Activated CD8-positive, alpha-beta memory T cell treated with anti-CD3 and anti-CD28 coated beads, Interleukin-2, amount 50 U/mL, for 1 hour (primary cell): ENCODE measurements at regions not wholly inside any gene's neighbourhood (a gene's known extent, or its start where the extent isn't known, plus 50 kb on each side); places are given as distances from the start of the nearest gene placed in this dataset.
"Not testable (repeated sequence)": the region's sequence is repeated elsewhere in the genome, so short reads cannot be mapped to it uniquely, and the experiment has no call there.

Source experiments
- DNase-seq: peaks from one replicate; pipeline ENCODE4 v3.0.0-alpha.2; 2020; ENCODE audit errors: extremely low read depth

GRCh38 chr3:104360038-104360437, 1006.7 kb upstream of the ALCAM start:
- no peak for DNase-seq

DNA sequence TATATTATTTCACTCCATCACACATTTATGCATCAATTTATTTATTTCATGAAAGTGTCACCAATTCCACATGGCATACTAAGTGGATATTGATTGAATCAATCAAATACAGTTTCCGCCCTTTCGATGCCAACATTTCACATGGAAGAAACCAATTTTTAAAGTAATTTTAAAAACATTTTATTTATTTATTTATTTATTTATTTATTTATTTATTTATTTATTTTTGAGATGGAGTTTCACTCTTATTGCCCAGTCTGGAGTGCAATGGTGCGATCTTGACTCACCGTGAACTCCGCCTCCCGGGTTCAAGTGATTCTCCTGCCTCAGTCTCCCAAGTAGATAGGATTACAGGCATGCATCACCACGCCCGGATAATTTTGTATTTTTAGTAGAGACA, 1005.0 kb upstream of the ALCAM start:
- DNase-seq: not testable (repeated sequence)

DNA sequence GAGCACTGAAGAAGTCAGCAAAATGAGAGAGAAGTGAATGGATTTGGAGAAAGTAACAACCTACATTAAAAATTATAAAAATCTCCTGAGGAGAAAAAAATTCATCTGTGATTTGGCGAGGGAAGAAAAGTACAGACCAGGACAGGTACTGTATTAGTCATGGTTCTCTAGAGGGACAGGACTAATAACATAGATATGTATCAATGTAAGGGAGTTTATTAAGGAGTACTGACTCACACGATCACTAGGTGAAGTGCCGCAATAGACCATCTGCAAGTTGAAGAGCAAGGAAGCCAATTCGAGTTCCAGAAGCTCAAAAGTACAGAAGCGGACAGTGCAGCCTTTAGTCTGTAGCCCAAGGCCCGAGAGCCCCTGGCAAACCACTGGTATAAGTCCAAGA, 1004.4 kb upstream of the ALCAM start:
- DNase-seq: no peak

DNA sequence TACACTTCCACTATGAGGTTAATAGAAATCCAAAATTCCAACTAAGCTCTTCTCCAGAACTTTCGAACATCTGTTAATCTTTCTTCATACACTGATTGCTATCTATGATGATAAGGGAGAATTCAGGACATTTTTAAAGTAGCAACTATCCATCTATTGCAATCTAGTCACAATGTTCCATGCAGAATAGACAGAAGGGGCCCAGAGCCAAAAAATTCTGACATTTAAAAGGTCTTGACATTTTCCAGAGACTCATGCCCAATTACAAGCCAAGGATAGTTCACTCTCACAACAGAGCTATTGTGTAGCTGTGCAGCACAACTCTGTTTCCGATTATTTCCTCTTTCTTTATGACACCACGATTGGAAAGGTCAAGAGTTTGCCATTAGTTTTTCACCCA, 999.7 kb upstream of the ALCAM start:
- DNase-seq: no peak

- no peak for DNase-seq
These were observed 997.9 kb upstream of the ALCAM start for GRCh38 chr3:104368760-104369159.

- DNase-seq: no peak
These were observed 981.3 kb upstream of the ALCAM start for GRCh38 chr3:104385421-104385820.

GRCh38 chr3:104388619-104389018, 978.1 kb upstream of the ALCAM start:
- DNase-seq: no peak

DNA sequence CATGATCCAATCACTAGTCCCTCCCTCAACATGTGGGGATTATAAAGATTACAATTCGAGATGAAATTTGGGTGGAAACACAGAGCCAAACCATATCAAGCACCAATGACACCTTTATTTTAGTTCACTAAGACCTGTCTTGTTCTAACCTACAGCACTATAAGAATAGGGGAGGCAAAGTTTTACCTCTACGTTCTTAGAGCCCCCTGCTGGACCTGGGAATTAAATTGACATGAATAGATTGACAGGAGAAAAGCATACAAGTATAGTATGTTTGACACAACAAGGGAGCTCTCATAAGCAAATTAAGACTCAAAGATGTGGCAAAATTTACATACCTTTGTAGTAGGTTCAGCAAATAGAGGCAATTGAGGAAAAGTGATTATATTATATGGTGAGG, 974.4 kb upstream of the ALCAM start:
- no peak for DNase-seq

GRCh38 chr3:104396974-104397669, 969.6 kb upstream of the ALCAM start:
- DNase-seq: no peak

- DNase-seq: no peak
These were observed 969.0 kb upstream of the ALCAM start for GRCh38 chr3:104397713-104398112.

- no peak for DNase-seq
These were observed 963.8 kb upstream of the ALCAM start for GRCh38 chr3:104402902-104403301.

- DNase-seq: no peak
These were observed 955.0 kb upstream of the ALCAM start for GRCh38 chr3:104411757-104412156.

DNA sequence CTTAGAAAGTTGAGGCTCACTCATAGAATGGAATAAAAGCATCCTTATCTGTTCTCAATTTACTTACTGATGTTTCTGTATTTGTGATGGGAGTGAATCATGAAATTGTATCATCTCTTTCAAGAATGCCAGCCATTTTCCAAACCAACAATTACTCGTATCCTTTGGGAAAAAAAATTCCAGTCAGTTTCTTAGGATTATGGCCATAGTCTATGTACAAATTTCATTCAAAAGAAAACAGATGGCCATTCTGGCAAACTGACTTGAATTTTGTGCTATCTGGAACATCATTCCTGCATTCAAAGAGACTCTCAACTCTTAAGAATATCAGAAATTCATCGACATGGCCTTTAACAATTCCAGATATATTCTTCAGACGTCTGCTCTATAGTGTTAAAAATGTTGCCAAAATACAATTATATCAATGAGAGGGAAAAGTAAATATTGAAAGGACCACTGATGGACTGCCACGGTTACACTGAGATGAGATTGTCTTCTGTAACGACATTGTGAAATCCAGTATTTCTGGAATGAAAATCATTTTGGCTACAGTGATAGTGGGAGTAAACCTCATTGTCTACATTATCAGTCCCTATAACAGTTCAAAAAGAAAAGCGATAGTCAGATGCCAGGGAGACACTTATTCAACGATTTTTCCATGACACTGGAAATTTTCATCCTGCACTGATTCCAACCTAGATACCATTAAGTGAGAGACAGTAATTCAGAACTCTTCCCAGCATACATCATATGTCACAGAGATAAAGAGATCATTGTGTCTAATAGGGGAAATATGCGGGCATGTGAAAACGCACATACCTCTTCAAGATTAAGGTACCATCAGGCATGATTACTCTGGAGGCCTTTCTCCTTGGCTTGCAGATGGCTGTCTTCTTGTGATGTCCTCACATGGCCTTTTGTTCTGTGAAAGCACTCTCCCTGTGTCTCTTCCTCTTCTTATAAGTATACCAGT, 953.8 kb upstream of the ALCAM start:
- DNase-seq: no peak

GRCh38 chr3:104428337-104428925, 938.3 kb upstream of the ALCAM start:
- no peak for DNase-seq

- DNase-seq: no peak
These were observed 937.0 kb upstream of the ALCAM start for GRCh38 chr3:104429727-104430126.

DNA sequence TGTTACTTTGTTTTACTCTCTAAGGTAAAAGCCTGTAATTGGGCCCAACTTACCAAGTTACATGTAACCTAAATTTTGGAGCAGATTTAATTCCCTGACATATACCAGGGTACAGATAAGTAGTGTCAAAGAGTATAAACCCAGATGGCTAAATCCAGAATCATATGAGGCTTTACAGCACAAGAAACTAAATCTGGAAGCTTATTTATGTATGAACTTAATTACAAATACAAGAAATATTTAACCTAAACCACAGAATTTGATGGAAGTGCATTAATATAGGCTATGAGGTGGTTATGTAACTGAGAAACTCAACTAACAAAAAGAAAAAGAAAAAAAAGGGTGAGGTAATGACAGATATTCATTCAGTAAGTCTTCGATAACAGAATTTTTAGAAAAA, 930.2 kb upstream of the ALCAM start:
- DNase-seq: no peak

DNA sequence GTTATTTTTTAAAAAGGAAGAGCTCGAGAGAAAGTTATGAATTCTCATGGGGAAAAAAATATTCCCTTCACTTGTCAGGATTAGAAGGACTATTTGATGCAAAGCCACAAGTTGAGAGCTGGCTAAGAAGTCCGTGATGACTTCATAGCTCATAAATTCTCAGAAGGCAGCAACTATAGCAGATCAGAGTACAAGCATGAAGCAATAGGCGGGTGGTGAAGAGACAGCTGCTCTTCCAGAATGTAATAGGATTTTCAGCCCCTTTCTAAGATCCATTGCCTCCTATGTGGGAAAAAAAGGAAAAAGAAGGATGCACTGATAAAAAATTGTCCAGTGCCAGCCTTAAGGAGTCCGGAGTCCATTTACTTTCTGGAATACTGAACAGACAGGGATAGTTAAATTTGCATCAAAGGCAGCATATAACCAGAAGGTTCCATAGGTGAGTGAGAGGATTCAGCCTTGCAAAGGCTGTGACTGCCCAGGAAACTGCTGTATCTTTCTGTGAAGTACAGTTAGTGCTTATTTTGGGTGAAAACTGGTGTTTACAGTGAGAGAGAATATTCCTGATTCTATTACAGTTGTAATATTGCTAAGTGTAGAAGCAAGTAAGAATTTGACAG, 929.5 kb upstream of the ALCAM start:
- no peak for DNase-seq

DNA sequence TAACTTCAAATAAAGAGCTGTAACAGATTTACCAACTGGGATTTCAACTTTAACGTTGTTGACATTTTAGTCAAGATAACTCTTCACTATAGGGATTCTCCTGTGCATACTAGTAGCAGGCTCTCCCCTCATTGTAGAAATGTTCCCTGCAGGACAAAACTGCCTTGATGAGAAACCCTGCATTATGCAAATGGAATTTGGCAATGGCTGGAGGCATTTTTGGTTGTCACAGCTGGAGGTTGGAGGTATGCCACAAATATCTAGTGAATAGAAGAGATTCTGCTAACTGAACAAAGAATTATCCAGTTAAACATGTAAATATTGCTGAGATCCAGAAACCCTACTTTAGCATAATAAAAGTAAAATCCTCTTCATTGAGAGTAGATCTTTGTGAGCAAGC, 928.8 kb upstream of the ALCAM start:
- DNase-seq: no peak

GRCh38 chr3:104438706-104439105, 928.0 kb upstream of the ALCAM start:
- no peak for DNase-seq

DNA sequence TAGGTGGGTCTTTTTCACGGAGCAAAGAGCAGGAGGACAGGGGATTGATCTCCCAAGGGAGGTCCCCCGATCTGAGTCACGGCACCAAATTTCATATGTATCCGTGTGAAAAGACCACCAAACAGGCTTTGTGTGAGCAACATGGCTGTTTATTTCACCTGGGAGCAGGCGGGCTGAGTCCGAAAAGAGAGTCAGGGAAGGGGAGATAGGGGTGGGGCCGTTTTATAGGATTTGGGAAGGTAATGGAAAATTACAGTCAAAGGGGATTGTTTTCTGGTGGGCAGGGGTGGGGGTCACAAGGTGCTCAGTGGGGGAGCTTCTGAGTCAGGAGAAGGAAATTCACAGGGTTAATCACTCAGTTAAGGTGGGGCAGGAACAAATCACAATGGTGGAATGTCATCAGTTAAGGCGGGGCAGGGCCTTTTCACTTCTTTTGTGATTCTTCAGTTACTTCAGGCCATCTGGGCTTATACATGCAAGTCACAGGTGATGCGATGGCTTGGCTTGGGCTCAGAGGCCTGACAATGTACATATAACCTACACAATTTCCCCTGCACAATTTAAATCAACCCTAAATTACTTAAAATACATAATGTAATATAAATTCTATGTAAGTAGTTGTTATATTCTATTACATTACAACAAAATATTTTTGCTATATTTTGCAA, 921.3 kb upstream of the ALCAM start:
- DNase-seq: not testable (repeated sequence)

DNA sequence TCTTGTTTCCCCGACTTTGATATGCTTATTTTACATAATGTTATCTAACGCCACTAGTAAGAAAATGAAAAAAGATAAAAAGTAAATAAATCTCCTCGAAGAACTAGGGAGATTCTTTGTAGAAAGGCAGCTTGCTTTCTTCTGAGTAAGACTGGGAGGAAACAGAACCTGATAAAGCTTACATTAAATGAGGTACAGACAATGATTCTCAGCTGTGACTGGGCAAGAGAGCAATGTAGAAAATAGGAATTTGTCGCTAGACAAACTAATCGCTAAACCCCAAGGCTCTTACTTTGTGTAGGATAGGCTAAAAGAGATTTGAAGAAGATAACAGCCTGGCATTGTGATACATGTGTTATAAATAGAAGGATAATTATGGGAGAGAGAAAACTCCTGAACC, 919.0 kb upstream of the ALCAM start:
- DNase-seq: no peak

DNA sequence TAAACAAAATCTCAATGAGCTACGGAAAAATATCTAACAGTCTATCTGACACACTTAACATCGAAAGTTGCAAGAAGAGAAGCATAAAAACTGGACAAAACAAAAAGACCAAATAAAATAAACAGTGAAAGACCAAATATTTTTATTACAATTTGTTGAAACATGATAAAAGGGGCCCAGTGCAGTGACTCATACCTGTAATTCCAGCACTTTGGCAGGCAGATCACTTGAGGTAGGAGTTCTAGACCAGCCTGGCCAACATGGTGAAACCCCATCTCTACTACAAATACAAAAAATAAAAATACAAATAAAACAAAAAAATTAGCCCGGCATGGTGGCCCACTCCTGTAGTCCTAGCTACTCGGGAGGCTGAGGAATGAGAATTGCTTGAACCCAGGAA, 914.0 kb upstream of the ALCAM start:
- no peak for DNase-seq
